ENCODE measurements at regions not wholly inside any gene's neighbourhood (a gene's known extent, or its start where the extent isn't known, plus 50 kb on each side); places are given as distances from the start of the nearest gene placed in this dataset.
"Not testable (repeated sequence)": the region's sequence is repeated elsewhere in the genome, so short reads cannot be mapped to it uniquely, and the experiment has no call there.

DNA sequence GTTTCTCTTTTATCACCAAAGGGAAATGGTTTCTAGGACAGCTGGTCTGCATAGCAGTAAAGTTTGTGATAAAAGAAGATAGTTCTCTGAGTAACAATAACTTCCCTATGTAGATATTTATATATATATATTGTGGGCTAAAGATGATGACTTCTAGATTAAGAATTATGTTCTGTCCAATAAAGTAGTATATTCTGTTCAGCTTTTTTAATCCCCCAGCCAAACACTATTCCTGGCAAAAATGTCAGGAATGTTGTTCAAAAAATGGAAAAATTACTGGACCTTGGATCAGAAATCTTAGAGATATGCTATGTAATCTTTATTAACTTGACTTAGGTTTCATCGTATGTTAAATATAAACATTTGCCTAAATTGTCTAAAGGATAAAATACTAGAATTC, 136.3 kb upstream of the GNAI1 start:
- intact Hi-C loops (cut with micrococcal nuclease), result no loop called here
- no peaks in the 10 kb centered on the region for H3K27me3 Mint-ChIP-seq
- no peak overlapping the region for H3K27ac Mint-ChIP-seq
- H3K4me3 Mint-ChIP-seq, result no peak overlapping the region
- H3K4me1 Mint-ChIP-seq, result no peaks in the 10 kb centered on the region
- DNase-seq, result no peak
- H3K9me3 Mint-ChIP-seq, result no peaks in the 10 kb centered on the region
- H3K36me3 Mint-ChIP-seq (ENCODE audit: low read depth), result no peaks in the 10 kb centered on the region

DNA sequence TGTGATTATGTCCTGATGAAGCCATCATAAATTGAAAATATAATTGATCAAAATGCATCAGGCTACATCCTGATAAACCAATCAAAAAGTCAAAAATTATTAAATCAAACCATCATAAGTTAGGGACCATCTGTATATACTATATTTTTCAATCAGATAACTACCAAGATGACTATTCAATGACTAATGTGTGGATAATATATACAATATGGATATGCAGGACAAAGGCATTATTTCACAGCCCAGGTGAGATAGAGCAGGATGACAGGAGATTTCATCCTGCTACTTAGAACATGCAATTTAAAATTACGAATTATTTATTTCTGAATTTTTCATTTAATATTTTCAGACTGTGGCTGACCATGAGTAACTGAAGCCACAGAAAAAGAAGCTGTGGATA, 137.3 kb upstream of the GNAI1 start:
- Mint-ChIP-seq H3K4me1 (no peaks in the 10 kb centered on the region), H3K27ac (no peak overlapping the region), H3K9me3 (no peaks in the 10 kb centered on the region), H3K4me3 (no peak overlapping the region), H3K27me3 (no peaks in the 10 kb centered on the region), H3K36me3 (ENCODE audit: low read depth) (no peaks in the 10 kb centered on the region)
- intact Hi-C loops (cut with micrococcal nuclease), result no loop called here
- DNase-seq, result no peak

GRCh38 chr7:79995741-79996140, 138.9 kb upstream of the GNAI1 start:
- H3K27me3 Mint-ChIP-seq; intact Hi-C loops (cut with micrococcal nuclease); H3K4me3 Mint-ChIP-seq; H3K36me3 Mint-ChIP-seq (ENCODE audit: low read depth); H3K9me3 Mint-ChIP-seq; H3K4me1 Mint-ChIP-seq; H3K27ac Mint-ChIP-seq; DNase-seq: not testable (repeated sequence)

GRCh38 chr7:79988653-79989052, 146.0 kb upstream of the GNAI1 start:
- Mint-ChIP-seq H3K4me1 (no peaks in the 10 kb centered on the region), H3K36me3 (ENCODE audit: low read depth) (no peaks in the 10 kb centered on the region), H3K27me3 (no peaks in the 10 kb centered on the region), H3K9me3 (no peaks in the 10 kb centered on the region), H3K27ac (no peak overlapping the region), H3K4me3 (no peak overlapping the region)
- intact Hi-C loops (cut with micrococcal nuclease), result no loop called here
- no peak for DNase-seq

- Mint-ChIP-seq H3K9me3 (no peaks in the 10 kb centered on the region), H3K36me3 (ENCODE audit: low read depth) (no peaks in the 10 kb centered on the region), H3K4me3 (no peak overlapping the region), H3K27ac (no peak overlapping the region), H3K4me1 (no peaks in the 10 kb centered on the region), H3K27me3 (no peaks in the 10 kb centered on the region)
- intact Hi-C loops (cut with micrococcal nuclease), result no loop called here
- DNase-seq, result no peak
Observed at GRCh38 chr7:79984210-79984609, 150.4 kb upstream of the GNAI1 start.

- Mint-ChIP-seq H3K27ac (no peak overlapping the region), H3K36me3 (ENCODE audit: low read depth) (no peaks in the 10 kb centered on the region), H3K4me1 (no peaks in the 10 kb centered on the region), H3K9me3 (no peaks in the 10 kb centered on the region), H3K27me3 (no peaks in the 10 kb centered on the region), H3K4me3 (no peak overlapping the region)
- DNase-seq, result no peak
- intact Hi-C loops (cut with micrococcal nuclease), result no loop called here
Observed at GRCh38 chr7:79982141-79982770, 152.4 kb upstream of the GNAI1 start.

GRCh38 chr7:79980376-79980775, 154.3 kb upstream of the GNAI1 start:
- no peaks in the 10 kb centered on the region for H3K9me3 Mint-ChIP-seq
- intact Hi-C loops (cut with micrococcal nuclease), result no loop called here
- no peak overlapping the region for H3K27ac Mint-ChIP-seq
- no peaks in the 10 kb centered on the region for H3K27me3 Mint-ChIP-seq
- DNase-seq, result no peak
- no peak overlapping the region for H3K4me3 Mint-ChIP-seq
- H3K4me1 Mint-ChIP-seq, result no peaks in the 10 kb centered on the region
- H3K36me3 Mint-ChIP-seq (ENCODE audit: low read depth), result no peaks in the 10 kb centered on the region

DNA sequence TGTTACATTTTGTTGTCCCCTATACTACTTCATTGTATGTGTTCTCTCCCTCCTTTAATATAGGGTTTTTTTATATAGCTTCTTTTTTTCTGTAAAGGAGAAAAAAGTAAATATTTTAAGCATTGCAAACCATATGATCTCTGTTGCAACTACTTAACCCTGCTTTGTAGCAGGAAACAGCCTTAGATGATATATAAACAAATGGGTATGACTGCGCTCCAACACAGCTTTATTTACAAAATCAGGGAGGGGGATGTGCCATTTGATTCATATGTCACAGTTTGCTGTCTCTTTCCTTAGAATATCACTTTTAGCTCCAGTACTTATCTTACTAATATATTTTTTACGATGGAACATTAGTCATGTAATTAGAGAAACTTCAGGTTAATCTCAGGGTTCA, 155.2 kb upstream of the GNAI1 start:
- H3K36me3 Mint-ChIP-seq (ENCODE audit: low read depth), result no peaks in the 10 kb centered on the region
- H3K27ac Mint-ChIP-seq, result no peak overlapping the region
- no peaks in the 10 kb centered on the region for H3K4me1 Mint-ChIP-seq
- H3K4me3 Mint-ChIP-seq, result no peak overlapping the region
- no peak for DNase-seq
- no peaks in the 10 kb centered on the region for H3K9me3 Mint-ChIP-seq
- H3K27me3 Mint-ChIP-seq, result no peaks in the 10 kb centered on the region
- intact Hi-C loops (cut with micrococcal nuclease), result no loop called here

DNA sequence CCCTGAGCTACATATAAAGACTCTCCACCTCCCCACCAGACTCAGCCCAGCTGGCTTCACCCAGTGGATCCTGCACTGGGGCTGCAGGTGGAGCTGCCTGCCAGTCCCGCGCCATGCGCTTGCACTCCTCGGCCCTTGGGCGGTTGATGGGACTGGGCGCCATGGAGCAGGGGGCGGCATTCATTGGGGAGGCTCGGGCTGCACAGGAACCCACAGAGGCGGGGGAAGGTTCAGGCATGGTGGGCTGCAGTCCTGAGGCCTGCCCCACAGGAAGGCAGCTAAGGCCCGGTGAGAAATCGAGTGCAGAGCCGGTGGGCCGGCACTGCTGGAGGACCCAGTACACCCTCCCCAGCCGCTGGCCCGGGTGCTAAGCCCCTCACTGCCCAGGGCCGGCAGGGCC, 157.2 kb upstream of the GNAI1 start:
- no peaks in the 10 kb centered on the region for H3K36me3 Mint-ChIP-seq (ENCODE audit: low read depth)
- H3K9me3 Mint-ChIP-seq, result no peaks in the 10 kb centered on the region
- DNase-seq, result no peak
- H3K27me3 Mint-ChIP-seq, result no peaks in the 10 kb centered on the region
- H3K4me3 Mint-ChIP-seq, result no peak overlapping the region
- no peaks in the 10 kb centered on the region for H3K4me1 Mint-ChIP-seq
- intact Hi-C loops (cut with micrococcal nuclease), result no loop called here
- no peak overlapping the region for H3K27ac Mint-ChIP-seq

DNA sequence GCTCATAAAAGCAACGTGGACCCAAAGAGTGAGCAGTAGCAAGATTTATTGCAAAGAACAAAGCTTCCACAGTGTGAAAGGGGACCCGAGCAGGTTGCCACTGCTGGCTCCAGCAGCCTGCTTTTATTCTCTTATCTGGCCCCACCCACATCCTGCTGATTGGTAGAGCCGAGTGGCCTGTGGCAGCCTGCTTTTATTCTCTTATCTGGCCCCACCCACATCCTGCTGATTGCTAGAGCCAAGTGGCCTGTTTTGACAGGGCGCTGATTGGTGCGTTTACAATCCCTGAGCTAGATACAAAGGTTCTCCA, 158.0 kb upstream of the GNAI1 start:
- H3K36me3 Mint-ChIP-seq (ENCODE audit: low read depth); H3K4me1 Mint-ChIP-seq; intact Hi-C loops (cut with micrococcal nuclease); H3K9me3 Mint-ChIP-seq; DNase-seq; H3K27me3 Mint-ChIP-seq; H3K27ac Mint-ChIP-seq: not testable (repeated sequence)
- peak overlapping the region; percentile 25 for H3K4me3 Mint-ChIP-seq

DNA sequence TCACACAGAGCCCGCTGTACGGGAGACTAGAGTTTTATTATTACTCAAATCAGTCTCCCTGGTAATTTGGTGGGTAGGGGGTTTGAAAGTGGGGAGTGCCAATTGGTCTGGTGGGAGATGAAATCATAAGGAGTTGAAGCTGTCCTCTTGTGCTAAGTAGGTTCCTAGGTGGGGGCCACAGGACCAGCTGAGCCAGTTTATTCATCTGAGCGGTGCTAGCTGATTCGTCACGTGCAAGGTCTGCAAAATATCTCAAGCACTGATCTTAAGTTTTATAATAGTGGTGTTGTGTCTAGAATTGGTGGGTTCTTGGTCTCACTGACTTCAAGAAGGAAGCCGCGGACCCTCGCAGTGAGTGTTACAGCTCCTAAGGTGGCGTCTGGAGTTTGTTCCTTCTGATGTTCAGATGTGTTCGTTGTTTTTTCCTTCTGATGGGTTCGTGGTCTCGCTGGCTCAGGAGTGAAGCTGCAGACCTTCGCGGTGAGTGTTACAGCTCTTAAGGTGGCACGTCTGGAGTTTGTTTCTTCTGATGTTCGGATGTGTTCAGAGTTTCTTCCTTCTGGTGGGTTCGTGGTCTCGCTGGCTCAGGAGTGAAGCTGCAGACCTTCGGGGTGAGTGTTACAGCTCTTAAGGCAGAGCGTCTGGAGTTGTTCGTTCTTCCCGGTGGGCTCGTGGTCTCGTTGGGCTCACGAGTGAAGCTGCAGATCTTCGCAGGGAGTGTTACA, 158.5 kb upstream of the GNAI1 start:
- H3K36me3 Mint-ChIP-seq (ENCODE audit: low read depth); H3K4me1 Mint-ChIP-seq; H3K9me3 Mint-ChIP-seq; H3K27me3 Mint-ChIP-seq; intact Hi-C loops (cut with micrococcal nuclease); H3K27ac Mint-ChIP-seq; DNase-seq: not testable (repeated sequence)
- peak overlapping the region; percentile 25 for H3K4me3 Mint-ChIP-seq

DNA sequence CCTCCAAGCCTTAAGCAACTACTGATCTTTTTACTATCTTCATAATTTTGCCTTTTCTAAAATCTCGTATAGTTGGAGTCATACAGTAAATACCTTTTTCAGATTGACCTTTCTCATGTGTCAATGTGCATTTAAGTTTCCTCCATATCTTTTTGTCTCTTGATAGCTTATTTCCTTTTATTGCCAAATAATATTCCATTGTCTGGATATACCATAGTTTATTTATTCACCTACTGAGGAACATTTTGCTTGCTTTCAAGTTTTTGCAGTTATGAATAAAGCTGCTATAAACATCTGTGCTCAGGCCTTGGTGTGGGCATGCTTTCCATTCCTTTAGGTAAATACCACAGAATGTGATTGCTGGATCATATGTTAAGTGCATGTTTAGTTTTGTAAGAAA, 161.2 kb upstream of the GNAI1 start:
- H3K27ac Mint-ChIP-seq, result no peak overlapping the region
- DNase-seq, result no peak
- no peaks in the 10 kb centered on the region for H3K4me1 Mint-ChIP-seq
- H3K27me3 Mint-ChIP-seq, result no peaks in the 10 kb centered on the region
- no peak overlapping the region for H3K4me3 Mint-ChIP-seq
- H3K36me3 Mint-ChIP-seq (ENCODE audit: low read depth), result no peaks in the 10 kb centered on the region
- intact Hi-C loops (cut with micrococcal nuclease), result no loop called here
- no peaks in the 10 kb centered on the region for H3K9me3 Mint-ChIP-seq

DNA sequence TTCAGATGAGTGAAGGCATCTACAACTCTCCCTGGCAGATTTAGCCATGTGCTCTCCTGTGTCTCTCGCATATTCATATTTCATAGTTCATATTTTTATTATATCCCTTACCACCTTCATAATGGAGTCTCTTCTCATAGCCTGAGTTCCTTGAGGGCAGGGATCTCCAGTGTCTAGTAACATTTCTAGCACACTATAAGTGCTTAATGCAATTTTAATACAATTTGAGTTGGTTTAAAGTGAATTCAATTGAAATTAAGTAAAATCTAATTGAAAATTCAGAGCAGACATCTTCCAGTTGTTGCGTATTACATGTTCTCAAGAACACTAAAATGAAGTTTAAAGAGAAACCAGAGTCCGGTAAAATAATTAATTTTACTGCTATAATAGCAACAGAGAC, 163.6 kb upstream of the GNAI1 start:
- Mint-ChIP-seq H3K4me3 (no peak overlapping the region), H3K27ac (no peak overlapping the region), H3K4me1 (no peaks in the 10 kb centered on the region), H3K36me3 (ENCODE audit: low read depth) (no peaks in the 10 kb centered on the region), H3K9me3 (no peaks in the 10 kb centered on the region), H3K27me3 (no peaks in the 10 kb centered on the region)
- no peak for DNase-seq
- intact Hi-C loops (cut with micrococcal nuclease), result no loop called here

GRCh38 chr7:79968894-79969293, 165.7 kb upstream of the GNAI1 start:
- no peak overlapping the region for H3K27ac Mint-ChIP-seq
- no peaks in the 10 kb centered on the region for H3K9me3 Mint-ChIP-seq
- intact Hi-C loops (cut with micrococcal nuclease), result no loop called here
- DNase-seq, result no peak
- no peak overlapping the region for H3K4me3 Mint-ChIP-seq
- no peaks in the 10 kb centered on the region for H3K27me3 Mint-ChIP-seq
- H3K4me1 Mint-ChIP-seq, result no peaks in the 10 kb centered on the region
- no peaks in the 10 kb centered on the region for H3K36me3 Mint-ChIP-seq (ENCODE audit: low read depth)

GRCh38 chr7:79968077-79968648, 166.5 kb upstream of the GNAI1 start:
- Mint-ChIP-seq H3K27ac (no peak overlapping the region), H3K9me3 (no peaks in the 10 kb centered on the region), H3K4me1 (no peaks in the 10 kb centered on the region), H3K36me3 (ENCODE audit: low read depth) (no peaks in the 10 kb centered on the region), H3K27me3 (no peaks in the 10 kb centered on the region), H3K4me3 (no peak overlapping the region)
- no peak for DNase-seq
- intact Hi-C loops (cut with micrococcal nuclease), result no loop called here
